Right lobe of liver (tissue), 4 donors: ENCODE measurements at regions not wholly inside any gene's neighbourhood (a gene's known extent, or its start where the extent isn't known, plus 50 kb on each side); places are given as distances from the start of the nearest gene placed in this dataset.

ENCODE experiments used
- CTCF ChIP-seq, 4 donors: fragments of 200-600 bp in 3 of 4; fragments of 450-650 bp in 1 of 4; IDR thresholded peaks; one replicate each; pipeline versions ENCODE4 v1.5.1 to v1.8.0; 2016 to 2022; ENCODE audit warnings: antibody characterized with exemption in 4 of 4, mild to moderate bottlenecking in 2 of 4
- POLR2A ChIP-seq: fragments of 450-650 bp; IDR thresholded peaks from one replicate; pipeline ENCODE4 v1.6.1; 2017; ENCODE audit warnings: antibody characterized with exemption, mild to moderate bottlenecking
- donor health status: DM: no; HTN: no; CAD: no.
- donor health status: DM: no; HTN: no; CAD: no.
- donor health status: DM: no; HTN: yes; CAD: no.

GRCh38 chr5:74054139-74054538 is 428.1 kb downstream of the ARHGEF28 start:
- TF ChIP-seq POLR2A (no peak), CTCF (IDR thresholded peaks at IDR 0.05) (no peak)
